ENCODE measurements at regions not wholly inside any gene's neighbourhood (a gene's known extent, or its start where the extent isn't known, plus 50 kb on each side); places are given as distances from the start of the nearest gene placed in this dataset.

GRCh38 chr6:146913842-146914488 lies 290.3 kb upstream of the STXBP5 start:
- Histone ChIP-seq H3K4me3 (peak overlapping the region in 3 of 4 donors; percentile 9 to 38 (median 17)), H3K27me3 (no peaks in the 10 kb centered on the region), H3K27ac (peak overlapping the region; percentile 46 to 89 (median 76)), H3K4me1 (peaks cover 0 to 26% (median 4%) of the 10 kb centered on the region in 4 donors), H3K9me3 (no peaks in the 10 kb centered on the region), H3K36me3 (no peaks in the 10 kb centered on the region)
- no peak for TF ChIP-seq POLR2A (IDR thresholded peaks at IDR 0.05)
- TF ChIP-seq, protein P1, sequence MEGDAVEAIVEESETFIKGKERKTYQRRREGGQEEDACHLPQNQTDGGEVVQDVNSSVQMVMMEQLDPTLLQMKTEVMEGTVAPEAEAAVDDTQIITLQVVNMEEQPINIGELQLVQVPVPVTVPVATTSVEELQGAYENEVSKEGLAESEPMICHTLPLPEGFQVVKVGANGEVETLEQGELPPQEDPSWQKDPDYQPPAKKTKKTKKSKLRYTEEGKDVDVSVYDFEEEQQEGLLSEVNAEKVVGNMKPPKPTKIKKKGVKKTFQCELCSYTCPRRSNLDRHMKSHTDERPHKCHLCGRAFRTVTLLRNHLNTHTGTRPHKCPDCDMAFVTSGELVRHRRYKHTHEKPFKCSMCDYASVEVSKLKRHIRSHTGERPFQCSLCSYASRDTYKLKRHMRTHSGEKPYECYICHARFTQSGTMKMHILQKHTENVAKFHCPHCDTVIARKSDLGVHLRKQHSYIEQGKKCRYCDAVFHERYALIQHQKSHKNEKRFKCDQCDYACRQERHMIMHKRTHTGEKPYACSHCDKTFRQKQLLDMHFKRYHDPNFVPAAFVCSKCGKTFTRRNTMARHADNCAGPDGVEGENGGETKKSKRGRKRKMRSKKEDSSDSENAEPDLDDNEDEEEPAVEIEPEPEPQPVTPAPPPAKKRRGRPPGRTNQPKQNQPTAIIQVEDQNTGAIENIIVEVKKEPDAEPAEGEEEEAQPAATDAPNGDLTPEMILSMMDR (IDR thresholded peaks at IDR 0.05) = no peak
- peak in 1 of 2 donors; percentile 76 for TF ChIP-seq EP300 (IDR thresholded peaks at IDR 0.05)
- 14 to 15% methylated on average over 15 of the region's 15 CpGs for WGBS, 2 donors
- DNase-seq (ENCODE audit: low spot score in 2 of 2) = peak; percentile 16 to 36

DNA sequence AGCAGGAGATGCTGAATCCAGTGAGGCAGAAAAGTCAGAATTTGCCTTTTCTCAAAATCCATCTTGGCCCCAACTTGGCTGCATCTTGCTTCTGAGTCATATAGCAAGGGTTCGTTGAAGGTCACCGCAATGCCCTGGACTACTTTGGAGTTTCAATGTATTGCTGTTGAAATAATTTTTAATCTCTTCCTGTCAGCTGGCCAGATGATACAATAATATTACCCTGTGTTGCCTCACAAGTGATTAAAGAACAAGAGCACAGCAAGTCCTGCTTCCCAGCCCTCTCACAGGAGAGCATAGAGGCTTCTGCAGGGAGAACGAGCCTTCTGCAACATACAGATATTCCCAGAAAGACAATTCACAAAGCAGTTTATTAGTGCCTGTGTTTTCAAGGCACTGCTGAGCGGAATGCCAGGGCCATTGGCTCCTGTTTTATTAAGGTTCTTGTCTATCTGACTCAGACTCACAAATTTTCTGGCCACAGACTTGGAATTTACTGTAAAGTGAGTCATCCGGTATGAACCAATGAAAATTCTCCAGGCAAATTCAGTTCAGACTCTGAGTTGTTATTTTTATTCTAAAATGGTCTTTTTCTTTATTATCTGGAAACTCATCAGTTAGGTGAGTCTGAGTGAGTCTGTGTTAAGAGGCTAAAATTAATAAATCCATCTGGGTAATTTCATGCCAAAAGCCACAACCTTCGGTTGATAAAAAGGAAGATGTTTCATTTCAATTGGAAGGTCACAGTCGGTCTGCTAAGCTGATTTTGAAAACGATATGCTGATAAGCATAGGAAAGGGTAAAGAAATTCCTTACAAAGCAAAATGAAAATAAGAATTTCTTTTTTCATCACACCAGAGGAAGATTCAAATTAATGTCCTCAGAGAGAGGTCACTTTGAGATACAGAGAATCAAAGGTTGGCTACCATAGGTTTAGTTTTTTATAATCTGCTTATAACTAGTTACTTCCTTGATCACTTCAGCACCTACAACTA lies 289.4 kb upstream of the STXBP5 start:
- WGBS, 2 donors = 23 to 27% methylated on average over 8 of the region's 8 CpGs
- no peak for TF ChIP-seq POLR2A (IDR thresholded peaks at IDR 0.05)
- peak in 1 of 2 donors; percentile 28 for TF ChIP-seq EP300 (IDR thresholded peaks at IDR 0.05)
- TF ChIP-seq, protein P1 (IDR thresholded peaks at IDR 0.05) = no peak

GRCh38 chr6:146915671-146916127 lies 288.5 kb upstream of the STXBP5 start:
- H3K4me3 ChIP-seq = no peak overlapping the region
- H3K9me3 ChIP-seq = no peaks in the 10 kb centered on the region
- H3K36me3 ChIP-seq = no peaks in the 10 kb centered on the region
- peak overlapping the region in 2 of 4 donors; percentile 86 to 89 for H3K27ac ChIP-seq
- H3K4me1 ChIP-seq = peaks cover 0 to 26% (median 4%) of the 10 kb centered on the region in 4 donors
- TF ChIP-seq POLR2A (IDR thresholded peaks at IDR 0.05) = no peak
- TF ChIP-seq EP300 (IDR thresholded peaks at IDR 0.05) = no peak
- TF ChIP-seq, protein P1 (IDR thresholded peaks at IDR 0.05) = no peak
- H3K27me3 ChIP-seq = no peaks in the 10 kb centered on the region
- DNase-seq (ENCODE audit: low spot score in 2 of 2) = no peak

More for the DNA sequence above, 289.4 kb upstream of the STXBP5 start:
- peak in 1 of 2 donors; percentile 31 for DNase-seq (ENCODE audit: low spot score in 2 of 2)
- peak overlapping the region in 3 of 4 donors; percentile 9 to 38 (median 17) for H3K4me3 ChIP-seq
- H3K9me3 ChIP-seq = no peaks in the 10 kb centered on the region
- peaks cover 0 to 26% (median 4%) of the 10 kb centered on the region in 4 donors for H3K4me1 ChIP-seq
- H3K27ac ChIP-seq = peak overlapping the region; percentile 46 to 89 (median 76)
- no peaks in the 10 kb centered on the region for H3K27me3 ChIP-seq
- no peaks in the 10 kb centered on the region for H3K36me3 ChIP-seq

DNA sequence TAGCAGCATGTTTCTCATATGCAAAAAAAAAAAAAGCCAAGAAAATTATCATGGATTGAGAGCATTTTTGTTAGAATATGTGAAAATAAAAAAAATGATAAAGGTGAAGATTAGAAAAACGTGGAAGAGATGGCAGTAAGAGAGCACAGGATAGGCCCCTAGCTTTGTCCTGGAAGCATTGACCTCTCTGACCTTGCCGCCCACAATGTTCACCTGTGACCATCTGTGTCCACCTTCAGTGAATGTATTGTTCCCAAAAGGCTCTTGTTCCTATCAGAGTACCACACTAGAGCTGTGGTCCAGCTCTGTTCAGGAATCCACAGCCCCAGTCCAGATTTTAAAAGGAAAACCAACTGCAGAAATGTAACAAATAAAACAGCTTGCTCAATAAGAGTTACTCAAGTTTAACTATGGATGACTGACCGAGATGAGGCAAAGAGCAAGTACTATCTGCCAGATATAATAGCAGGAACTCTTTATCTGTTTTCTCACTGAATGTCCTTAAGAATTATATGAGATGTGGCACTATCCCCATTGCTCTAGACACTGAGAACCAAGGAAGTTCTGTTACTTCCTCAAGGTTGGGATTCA lies 287.7 kb upstream of the STXBP5 start:
- no peak overlapping the region for H3K27ac ChIP-seq
- no peaks in the 10 kb centered on the region for H3K36me3 ChIP-seq
- no peaks in the 10 kb centered on the region for H3K27me3 ChIP-seq
- H3K9me3 ChIP-seq = no peaks in the 10 kb centered on the region
- TF ChIP-seq EP300 (IDR thresholded peaks at IDR 0.05) (no peak), POLR2A (IDR thresholded peaks at IDR 0.05) (no peak)
- TF ChIP-seq, protein P1 (IDR thresholded peaks at IDR 0.05) = no peak
- DNase-seq (ENCODE audit: low spot score in 2 of 2) = no peak
- no peak overlapping the region for H3K4me3 ChIP-seq
- WGBS, 2 donors = 86 to 92% methylated on average over 3 of the region's 3 CpGs
- H3K4me1 ChIP-seq = peaks cover 0 to 26% (median 4%) of the 10 kb centered on the region in 4 donors
